Activated CD8-positive, alpha-beta memory T cell treated with anti-CD3 and anti-CD28 coated beads for 48 hours (primary cell): ENCODE measurements at regions not wholly inside any gene's neighbourhood (a gene's known extent, or its start where the extent isn't known, plus 50 kb on each side); places are given as distances from the start of the nearest gene placed in this dataset.

Experiments used
- DNase-seq, 3 experiments: peaks; one replicate each; pipeline ENCODE4 v3.0.0-alpha.2; 2020; ENCODE audit warnings: low read depth in 2 of 3, low spot score in 2 of 3

GRCh38 chr15:89421219-89421618 lies 75.2 kb downstream of the RHCG start:
- DNase-seq: no peak

- no peak for DNase-seq
These were observed 76.9 kb downstream of the RHCG start for GRCh38 chr15:89419370-89419984.

GRCh38 chr15:89417206-89417725 lies 79.1 kb downstream of the RHCG start:
- DNase-seq: no peak

- peak; percentile 63 to 71 (median 63) for DNase-seq
These were observed 79.8 kb downstream of the RHCG start for GRCh38 chr15:89416339-89417183.

GRCh38 chr15:89414571-89414970 lies 79.9 kb upstream of the POLG start:
- no peak for DNase-seq

GRCh38 chr15:89413877-89414276 lies 79.3 kb upstream of the POLG start:
- DNase-seq: no peak

- DNase-seq: no peak
These were observed 78.3 kb upstream of the POLG start for GRCh38 chr15:89412905-89413411.

- no peak for DNase-seq
These were observed 75.4 kb upstream of the POLG start for GRCh38 chr15:89410039-89410435.

GRCh38 chr15:89409184-89410038 lies 74.8 kb upstream of the POLG start:
- no peak for DNase-seq

- no peak for DNase-seq
These were observed 74.0 kb upstream of the POLG start for GRCh38 chr15:89408372-89409183.

GRCh38 chr15:89406940-89407607 lies 72.5 kb upstream of the POLG start:
- no peak for DNase-seq

GRCh38 chr15:89406218-89406939 lies 71.8 kb upstream of the POLG start:
- no peak for DNase-seq

GRCh38 chr15:89405494-89405893 lies 70.9 kb upstream of the POLG start:
- no peak for DNase-seq

GRCh38 chr15:89404023-89404422 lies 69.4 kb upstream of the POLG start:
- no peak for DNase-seq

- DNase-seq: no peak
These were observed 67.8 kb upstream of the POLG start for GRCh38 chr15:89402518-89402805.

GRCh38 chr15:89401631-89402517 lies 67.2 kb upstream of the POLG start:
- DNase-seq: no peak

- no peak for DNase-seq
These were observed 66.3 kb upstream of the POLG start for GRCh38 chr15:89400782-89401545.
